KMS-11 (cell line): ENCODE measurements at regions not wholly inside any gene's neighbourhood (a gene's known extent, or its start where the extent isn't known, plus 50 kb on each side); places are given as distances from the start of the nearest gene placed in this dataset.

ENCODE experiments used
- H2AFZ ChIP-seq: fragments of 200-600 bp; sonication (generic); 2 replicates; pipeline ENCODE4 v1.6.1; 2016; ENCODE audit warnings: antibody characterized with exemption, mixed run types, low read depth
- H3K27ac ChIP-seq: fragments of 200-600 bp; sonication (generic); 2 replicates; pipeline ENCODE4 v1.6.1; 2016; ENCODE audit warnings: mild to moderate bottlenecking, mixed run types
- H3K27me3 ChIP-seq: fragments of 200-600 bp; sonication (generic); 2 replicates; pipeline ENCODE4 v1.6.1; 2017; ENCODE audit warnings: mild to moderate bottlenecking, low read depth, mixed run types, moderate library complexity; ENCODE audit not compliant: insufficient read depth
- H3K36me3 ChIP-seq: fragments of 200-600 bp; sonication (generic); 2 replicates; pipeline ENCODE4 v1.6.1; 2017; ENCODE audit warnings: mild to moderate bottlenecking, mixed run types; ENCODE audit not compliant: insufficient read depth
- H3K4me1 ChIP-seq: fragments of 200-600 bp; sonication (generic); 2 replicates; pipeline ENCODE4 v1.6.1; 2016; ENCODE audit warnings: mild to moderate bottlenecking, low read depth, mixed run types; ENCODE audit not compliant: poor library complexity, severe bottlenecking
- H3K4me2 ChIP-seq: fragments of 200-600 bp; sonication (generic); 2 replicates; pipeline ENCODE4 v1.7.0; 2016; ENCODE audit warnings: mild to moderate bottlenecking, mixed run types
- H3K4me3 ChIP-seq: fragments of 200-600 bp; sonication (generic); IDR thresholded peaks from 2 replicates; pipeline ENCODE4 v1.6.1; 2017; ENCODE audit warnings: low read depth, low read length, mixed read lengths; ENCODE audit not compliant: insufficient read depth
- H3K79me2 ChIP-seq: fragments of 200-600 bp; sonication (generic); 2 replicates; pipeline ENCODE4 v1.6.1; 2016; ENCODE audit warnings: low read depth, mixed run types; ENCODE audit not compliant: insufficient read depth
- H3K9ac ChIP-seq: fragments of 200-600 bp; sonication (generic); 2 replicates; pipeline ENCODE4 v1.6.1; 2016; ENCODE audit warnings: mild to moderate bottlenecking, mixed run types
- H4K20me1 ChIP-seq: fragments of 200-600 bp; sonication (generic); 2 replicates; pipeline ENCODE4 v1.6.1; 2016; ENCODE audit warnings: mild to moderate bottlenecking, mixed run types; ENCODE audit not compliant: insufficient read depth
- TF ChIP-seq, protein P1 (sequence below): fragments of 200-600 bp; sonication (generic); conservative IDR thresholded peaks from 2 replicates; pipeline ENCODE4 v1.6.1; 2017; ENCODE audit warnings: low read depth, mild to moderate bottlenecking, antibody characterized with exemption, low read length, moderate library complexity, mixed read lengths

DNA sequence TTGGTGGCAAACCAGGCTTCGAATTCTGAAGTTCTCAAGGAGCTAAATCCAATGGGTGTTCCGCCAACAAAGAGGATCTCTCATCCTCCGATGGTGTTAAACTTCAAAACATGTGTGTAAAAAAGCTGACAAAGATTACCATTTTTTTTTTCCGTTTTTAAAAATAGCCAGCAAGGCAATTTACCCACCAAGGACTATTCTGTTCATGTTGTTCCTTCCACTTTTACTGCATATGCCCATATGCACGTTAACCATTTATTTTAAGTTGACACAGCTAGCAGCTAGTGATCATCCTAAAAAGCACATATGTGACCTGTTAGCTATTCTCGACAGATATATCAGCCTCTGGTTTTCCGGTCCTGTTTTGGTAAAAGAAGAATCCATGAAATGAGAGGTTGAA, 326.7 kb downstream of the PLK2 start:
- no peaks in the 10 kb centered on the region for H3K79me2 ChIP-seq
- H3K27ac ChIP-seq = no peak overlapping the region
- no peak overlapping the region for H3K9ac ChIP-seq
- H3K27me3 ChIP-seq = no peaks in the 10 kb centered on the region
- TF ChIP-seq, protein P1, sequence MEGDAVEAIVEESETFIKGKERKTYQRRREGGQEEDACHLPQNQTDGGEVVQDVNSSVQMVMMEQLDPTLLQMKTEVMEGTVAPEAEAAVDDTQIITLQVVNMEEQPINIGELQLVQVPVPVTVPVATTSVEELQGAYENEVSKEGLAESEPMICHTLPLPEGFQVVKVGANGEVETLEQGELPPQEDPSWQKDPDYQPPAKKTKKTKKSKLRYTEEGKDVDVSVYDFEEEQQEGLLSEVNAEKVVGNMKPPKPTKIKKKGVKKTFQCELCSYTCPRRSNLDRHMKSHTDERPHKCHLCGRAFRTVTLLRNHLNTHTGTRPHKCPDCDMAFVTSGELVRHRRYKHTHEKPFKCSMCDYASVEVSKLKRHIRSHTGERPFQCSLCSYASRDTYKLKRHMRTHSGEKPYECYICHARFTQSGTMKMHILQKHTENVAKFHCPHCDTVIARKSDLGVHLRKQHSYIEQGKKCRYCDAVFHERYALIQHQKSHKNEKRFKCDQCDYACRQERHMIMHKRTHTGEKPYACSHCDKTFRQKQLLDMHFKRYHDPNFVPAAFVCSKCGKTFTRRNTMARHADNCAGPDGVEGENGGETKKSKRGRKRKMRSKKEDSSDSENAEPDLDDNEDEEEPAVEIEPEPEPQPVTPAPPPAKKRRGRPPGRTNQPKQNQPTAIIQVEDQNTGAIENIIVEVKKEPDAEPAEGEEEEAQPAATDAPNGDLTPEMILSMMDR = no peak
- H3K4me1 ChIP-seq = no peaks in the 10 kb centered on the region
- H3K4me2 ChIP-seq = no peak overlapping the region
- H3K4me3 ChIP-seq = no peak overlapping the region
- no peaks in the 10 kb centered on the region for H4K20me1 ChIP-seq
- H2AFZ ChIP-seq = no peak overlapping the region
- no peaks in the 10 kb centered on the region for H3K36me3 ChIP-seq

DNA sequence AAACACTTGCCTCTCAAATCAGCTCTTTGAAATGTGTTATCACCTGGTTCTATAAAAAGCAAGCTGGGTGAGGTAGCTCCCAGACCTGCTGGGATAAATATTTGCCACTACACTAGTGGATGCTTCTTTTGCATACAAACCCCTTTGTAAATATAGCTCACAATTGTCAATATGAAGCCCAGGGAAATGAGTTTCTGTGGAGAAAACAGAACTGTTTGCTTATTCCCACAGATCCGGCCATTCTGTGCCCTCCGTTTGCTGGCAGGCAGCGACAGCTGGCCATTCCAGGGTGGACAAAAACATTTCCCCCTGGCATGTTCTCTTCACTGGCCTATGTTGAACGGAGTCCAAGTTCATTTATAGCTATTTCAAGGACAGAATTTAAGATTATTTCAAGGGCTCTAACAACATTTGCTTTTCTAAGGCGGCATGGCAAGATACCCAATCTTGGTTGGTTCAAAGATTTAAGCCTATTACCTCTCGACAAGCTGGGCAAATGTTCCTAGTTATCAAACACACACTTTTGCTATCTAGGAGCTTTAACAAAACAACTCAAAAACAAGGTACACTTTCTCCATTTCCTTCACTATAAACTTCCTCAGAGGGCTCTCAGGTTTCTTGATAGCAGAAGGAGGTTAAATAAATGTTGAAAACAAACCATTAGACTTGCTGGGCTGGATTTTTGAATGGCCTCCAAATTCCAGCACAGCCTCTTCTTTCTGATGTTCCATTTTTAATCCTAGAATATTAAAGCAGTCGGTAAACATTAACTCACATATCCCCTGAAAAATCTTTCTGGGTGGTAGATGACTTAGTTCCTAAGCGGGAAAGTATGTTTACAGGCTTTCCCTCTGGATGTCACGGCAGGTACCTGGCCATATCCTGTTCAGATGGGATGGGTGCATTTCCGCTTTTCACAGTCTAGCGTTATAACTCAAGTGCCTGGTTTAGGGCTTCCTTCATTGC, 332.3 kb downstream of the PLK2 start:
- Histone ChIP-seq H2AFZ (no peak overlapping the region), H3K79me2 (no peaks in the 10 kb centered on the region), H4K20me1 (no peaks in the 10 kb centered on the region), H3K4me2 (no peak overlapping the region), H3K27me3 (no peaks in the 10 kb centered on the region), H3K9ac (no peak overlapping the region), H3K4me3 (no peak overlapping the region), H3K4me1 (no peaks in the 10 kb centered on the region), H3K27ac (no peak overlapping the region), H3K36me3 (no peaks in the 10 kb centered on the region)
- TF ChIP-seq, protein P1 = no peak

GRCh38 chr5:58123501-58123900, 336.4 kb downstream of the PLK2 start:
- Histone ChIP-seq H4K20me1 (no peaks in the 10 kb centered on the region), H3K27ac (no peak overlapping the region), H3K36me3 (no peaks in the 10 kb centered on the region), H3K4me1 (no peaks in the 10 kb centered on the region), H2AFZ (no peak overlapping the region), H3K79me2 (no peaks in the 10 kb centered on the region), H3K9ac (no peak overlapping the region), H3K27me3 (no peaks in the 10 kb centered on the region), H3K4me3 (no peak overlapping the region), H3K4me2 (no peak overlapping the region)
- TF ChIP-seq, protein P1 = no peak

DNA sequence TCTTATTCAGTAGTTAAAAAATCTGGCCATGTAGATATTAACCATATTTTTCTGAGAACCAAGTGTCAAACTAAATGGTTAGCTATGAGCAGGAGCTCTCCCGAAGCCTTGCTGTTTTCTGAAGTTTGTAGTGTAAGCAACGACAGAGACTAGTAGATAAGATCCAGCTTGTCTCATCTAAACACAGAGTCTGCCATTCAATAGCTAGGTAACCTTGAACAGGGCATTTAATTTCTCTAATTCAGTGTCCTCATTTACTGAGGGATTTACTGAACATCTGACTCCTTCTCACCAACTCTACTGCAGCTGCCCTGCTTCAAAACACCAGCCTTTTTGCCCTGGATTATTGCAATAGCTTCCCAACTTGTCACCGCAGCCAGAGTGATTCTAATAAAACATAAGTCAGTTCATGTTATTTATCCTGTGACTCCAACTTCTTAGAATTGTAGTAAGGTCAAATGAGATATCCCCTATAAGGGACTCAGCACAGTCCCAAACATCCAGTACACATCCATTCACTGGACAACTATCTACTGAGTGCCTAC, 337.0 kb downstream of the PLK2 start:
- Histone ChIP-seq H3K9ac (no peak overlapping the region), H2AFZ (no peak overlapping the region), H3K36me3 (no peaks in the 10 kb centered on the region), H3K4me2 (no peak overlapping the region), H3K27me3 (no peaks in the 10 kb centered on the region), H3K27ac (no peak overlapping the region), H3K79me2 (no peaks in the 10 kb centered on the region), H3K4me1 (no peaks in the 10 kb centered on the region), H4K20me1 (no peaks in the 10 kb centered on the region), H3K4me3 (no peak overlapping the region)
- TF ChIP-seq, protein P1 = no peak
